Mesothelial cell of epicardium (in vitro differentiated cells): ENCODE measurements at regions not wholly inside any gene's neighbourhood (a gene's known extent, or its start where the extent isn't known, plus 50 kb on each side); places are given as distances from the start of the nearest gene placed in this dataset.
"Not testable (repeated sequence)": the region's sequence is repeated elsewhere in the genome, so short reads cannot be mapped to it uniquely, and the experiment has no call there.

Experiments used
- DNase-seq, 2 experiments: peaks; one replicate each; pipeline ENCODE4 v3.0.0; 2021; ENCODE audit warnings: low spot score in 2 of 2; ENCODE audit not compliant: unreplicated experiment in 2 of 2
- H3K27ac Mint-ChIP-seq: 2 replicates; pipeline ENCODE4 v1.8.0; 2021; ENCODE audit warnings: mixed read lengths
- H3K27me3 Mint-ChIP-seq: 2 replicates; pipeline ENCODE4 v1.8.0; 2021; ENCODE audit warnings: low read depth, mixed read lengths
- H3K36me3 Mint-ChIP-seq: 2 replicates; pipeline ENCODE4 v1.8.0; 2021; ENCODE audit warnings: mixed read lengths
- H3K4me1 Mint-ChIP-seq: 2 replicates; pipeline ENCODE4 v1.8.0; 2021; ENCODE audit warnings: mixed read lengths
- H3K4me3 Mint-ChIP-seq: 2 replicates; pipeline ENCODE4 v1.8.0; 2021; ENCODE audit warnings: mild to moderate bottlenecking, moderate library complexity, mixed read lengths
- H3K9me3 Mint-ChIP-seq: 2 replicates; pipeline ENCODE4 v1.8.0; 2021; ENCODE audit warnings: mixed read lengths
- TF ChIP-seq, protein P1 (sequence below): fragments of 200-600 bp; sonication (generic); IDR thresholded peaks from one replicate; pipeline ENCODE4 v1.5.0; 2021; ENCODE audit warnings: antibody characterized with exemption; ENCODE audit not compliant: unreplicated experiment

DNA sequence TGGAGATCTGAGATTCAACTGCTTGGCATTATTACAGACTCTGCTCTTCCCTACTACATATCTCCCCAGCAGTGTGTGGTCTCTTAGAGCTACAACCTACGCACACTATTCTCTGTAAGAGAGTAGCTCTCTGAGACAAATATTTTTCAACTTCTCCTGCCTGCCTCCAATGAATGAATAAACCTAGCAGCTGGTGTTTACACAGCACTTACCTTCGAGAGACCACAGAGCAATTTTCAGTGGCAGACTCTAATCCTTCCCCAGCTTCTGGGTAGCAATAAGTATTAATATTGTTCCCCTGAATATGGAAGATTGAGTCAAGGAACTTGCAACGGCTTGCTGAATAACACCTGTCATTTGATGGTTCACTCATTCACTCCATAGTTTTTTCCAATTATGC is 350.9 kb upstream of the SPAG17 start:
- H3K27ac Mint-ChIP-seq, result no peak overlapping the region
- no peak for DNase-seq
- H3K27me3 Mint-ChIP-seq, result peaks cover 2% of the 10 kb centered on the region
- TF ChIP-seq, protein P1, sequence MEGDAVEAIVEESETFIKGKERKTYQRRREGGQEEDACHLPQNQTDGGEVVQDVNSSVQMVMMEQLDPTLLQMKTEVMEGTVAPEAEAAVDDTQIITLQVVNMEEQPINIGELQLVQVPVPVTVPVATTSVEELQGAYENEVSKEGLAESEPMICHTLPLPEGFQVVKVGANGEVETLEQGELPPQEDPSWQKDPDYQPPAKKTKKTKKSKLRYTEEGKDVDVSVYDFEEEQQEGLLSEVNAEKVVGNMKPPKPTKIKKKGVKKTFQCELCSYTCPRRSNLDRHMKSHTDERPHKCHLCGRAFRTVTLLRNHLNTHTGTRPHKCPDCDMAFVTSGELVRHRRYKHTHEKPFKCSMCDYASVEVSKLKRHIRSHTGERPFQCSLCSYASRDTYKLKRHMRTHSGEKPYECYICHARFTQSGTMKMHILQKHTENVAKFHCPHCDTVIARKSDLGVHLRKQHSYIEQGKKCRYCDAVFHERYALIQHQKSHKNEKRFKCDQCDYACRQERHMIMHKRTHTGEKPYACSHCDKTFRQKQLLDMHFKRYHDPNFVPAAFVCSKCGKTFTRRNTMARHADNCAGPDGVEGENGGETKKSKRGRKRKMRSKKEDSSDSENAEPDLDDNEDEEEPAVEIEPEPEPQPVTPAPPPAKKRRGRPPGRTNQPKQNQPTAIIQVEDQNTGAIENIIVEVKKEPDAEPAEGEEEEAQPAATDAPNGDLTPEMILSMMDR, result no peak
- no peaks in the 10 kb centered on the region for H3K4me1 Mint-ChIP-seq
- no peaks in the 10 kb centered on the region for H3K36me3 Mint-ChIP-seq
- H3K4me3 Mint-ChIP-seq, result no peak overlapping the region
- no peaks in the 10 kb centered on the region for H3K9me3 Mint-ChIP-seq

DNA sequence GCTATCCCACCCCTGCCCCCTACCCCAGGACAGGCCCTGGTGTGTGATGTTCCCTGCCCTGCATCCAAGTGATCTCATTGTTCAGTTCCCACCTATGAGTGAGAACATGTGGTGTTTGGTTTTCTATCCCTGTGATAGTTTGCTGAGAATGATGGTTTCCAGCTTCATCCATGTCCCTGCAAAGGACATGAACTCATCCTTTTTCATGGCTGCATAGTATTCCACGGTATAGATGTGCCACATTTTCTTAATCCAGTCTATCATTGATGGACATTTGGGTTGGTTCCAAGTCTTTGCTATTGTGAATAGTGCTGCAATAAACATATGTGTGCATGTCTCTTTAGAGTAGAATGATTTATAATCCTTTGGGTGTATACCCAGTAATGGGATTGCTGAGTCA is 326.9 kb upstream of the SPAG17 start:
- not testable (repeated sequence) for H3K4me3 Mint-ChIP-seq, H3K27ac Mint-ChIP-seq, DNase-seq, H3K36me3 Mint-ChIP-seq, H3K4me1 Mint-ChIP-seq, H3K27me3 Mint-ChIP-seq
- peaks cover 23% of the 10 kb centered on the region for H3K9me3 Mint-ChIP-seq

DNA sequence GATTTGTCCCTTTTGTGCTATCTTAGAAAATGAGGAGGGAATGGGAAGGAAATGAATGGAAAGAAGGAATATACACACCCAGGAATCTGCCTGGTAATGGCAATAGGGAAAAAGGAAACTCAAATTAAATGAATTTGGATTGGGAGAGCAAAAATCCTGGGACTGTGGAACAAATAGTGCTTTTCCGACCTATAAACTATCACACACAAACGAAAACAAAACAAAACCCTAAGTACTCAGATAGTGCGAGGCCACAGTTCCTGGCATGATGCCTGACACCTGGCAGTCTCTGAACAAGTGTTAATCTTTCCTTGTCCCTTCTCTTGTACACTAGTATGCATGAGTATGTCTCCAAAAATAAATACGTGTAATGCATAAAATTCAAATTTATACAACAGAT is 319.8 kb upstream of the SPAG17 start:
- TF ChIP-seq, protein P1, result no peak
- Mint-ChIP-seq H3K9me3 (no peaks in the 10 kb centered on the region), H3K36me3 (no peaks in the 10 kb centered on the region), H3K4me3 (no peak overlapping the region), H3K27ac (no peak overlapping the region), H3K27me3 (no peaks in the 10 kb centered on the region), H3K4me1 (peaks cover 3% of the 10 kb centered on the region)
- no peak for DNase-seq

DNA sequence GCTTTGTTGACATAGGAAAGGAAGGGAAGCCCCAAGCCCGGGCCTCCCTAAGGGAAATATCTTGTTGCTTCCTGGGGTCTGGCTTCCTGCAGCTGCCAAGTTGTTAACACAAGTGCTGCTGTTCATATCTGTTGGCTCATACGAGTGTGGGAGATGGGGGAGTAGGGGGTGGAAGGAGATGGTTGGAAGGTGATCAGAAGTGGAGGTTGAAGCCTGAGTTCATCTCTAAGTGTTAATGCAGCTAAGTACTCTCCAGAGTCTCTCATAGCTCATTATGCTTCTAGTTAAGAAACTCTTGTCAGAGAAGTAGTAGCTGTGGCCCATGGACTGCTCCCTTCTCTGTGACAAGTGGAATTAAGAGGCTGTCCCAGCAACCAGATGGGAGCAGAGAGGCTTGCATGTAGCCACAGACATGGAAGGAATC is 319.2 kb upstream of the SPAG17 start:
- Mint-ChIP-seq H3K4me3 (no peak overlapping the region), H3K27me3 (no peaks in the 10 kb centered on the region), H3K36me3 (no peaks in the 10 kb centered on the region), H3K4me1 (peaks cover 3% of the 10 kb centered on the region), H3K27ac (no peak overlapping the region), H3K9me3 (no peaks in the 10 kb centered on the region)
- no peak for DNase-seq
- TF ChIP-seq, protein P1, result no peak

DNA sequence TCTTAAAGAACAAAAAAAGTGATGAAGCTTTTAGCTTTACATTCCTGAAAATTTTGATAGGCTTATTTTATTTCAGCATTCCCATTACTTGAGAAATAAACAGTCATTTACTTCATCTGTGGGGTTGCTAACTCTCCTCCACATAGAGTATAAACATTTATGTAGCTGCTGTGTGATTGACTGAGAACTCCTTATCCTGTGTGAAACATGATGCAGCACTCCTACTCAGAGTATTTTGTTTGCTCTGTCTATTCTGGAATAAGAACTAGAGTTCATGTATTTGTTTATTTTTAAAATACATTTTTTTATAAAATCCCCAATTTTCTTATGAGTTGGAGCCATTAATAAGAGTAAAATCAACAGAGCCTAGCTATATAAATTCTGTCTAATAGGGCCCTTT is 318.7 kb upstream of the SPAG17 start:
- Mint-ChIP-seq H3K27me3 (no peaks in the 10 kb centered on the region), H3K27ac (no peak overlapping the region), H3K9me3 (no peaks in the 10 kb centered on the region), H3K4me3 (no peak overlapping the region), H3K36me3 (no peaks in the 10 kb centered on the region), H3K4me1 (peaks cover 3% of the 10 kb centered on the region)
- TF ChIP-seq, protein P1, result no peak
- DNase-seq, result no peak

DNA sequence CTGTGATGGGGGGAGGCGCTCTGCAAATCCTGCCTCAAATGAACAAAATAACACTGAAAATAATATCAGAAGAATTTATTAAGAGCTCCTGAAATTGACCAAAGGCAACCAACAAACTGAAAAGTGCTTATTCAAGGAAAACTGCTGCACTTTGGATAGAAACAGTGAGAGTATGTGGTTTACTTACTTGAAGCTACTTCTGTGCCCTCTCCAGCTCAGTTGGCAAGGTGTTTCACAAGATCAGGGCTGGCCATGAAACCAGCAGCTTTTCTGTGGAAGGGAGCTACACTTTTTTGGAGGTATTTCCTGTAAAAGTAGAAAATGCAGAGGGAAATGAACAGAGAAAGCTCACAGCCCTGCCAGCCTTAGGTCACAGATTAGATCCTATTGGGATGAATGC is 310.0 kb upstream of the SPAG17 start:
- no peaks in the 10 kb centered on the region for H3K36me3 Mint-ChIP-seq
- no peak overlapping the region for H3K27ac Mint-ChIP-seq
- H3K4me3 Mint-ChIP-seq, result no peak overlapping the region
- H3K27me3 Mint-ChIP-seq, result peaks cover 6% of the 10 kb centered on the region
- no peaks in the 10 kb centered on the region for H3K9me3 Mint-ChIP-seq
- DNase-seq, result no peak
- TF ChIP-seq, protein P1, result no peak
- H3K4me1 Mint-ChIP-seq, result peaks cover 3% of the 10 kb centered on the region
